ENCODE measurements at regions not wholly inside any gene's neighbourhood (a gene's known extent, or its start where the extent isn't known, plus 50 kb on each side); places are given as distances from the start of the nearest gene placed in this dataset.

- TF ChIP-seq CTCF (IDR thresholded peaks at IDR 0.05) (no peak), SIN3A (IDR thresholded peaks at IDR 0.05; ENCODE audit: borderline replicate concordance, insufficient read depth, low read depth, low read length) (no peak), REST (IDR thresholded peaks at IDR 0.05; ENCODE audit: insufficient read depth in 1 of 2, low read depth in 2 of 2, low read length in 1 of 2) (no peak)
Measured at GRCh38 chr20:52812231-52812847, 159.8 kb upstream of the TSHZ2 start.
